Stimulated activated CD8-positive, alpha-beta memory T cell treated with anti-CD3 and anti-CD28 coated beads, Interleukin-2, amount 100 ng/mL, for 1 hour (primary cell): ENCODE measurements at regions not wholly inside any gene's neighbourhood (a gene's known extent, or its start where the extent isn't known, plus 50 kb on each side); places are given as distances from the start of the nearest gene placed in this dataset.

Experiments
- DNase-seq, 2 donors: peaks; one replicate each; pipeline ENCODE4 v3.0.0-alpha.2; 2020; ENCODE audit warnings: low read depth in 2 of 2

GRCh38 chr1:90780981-90781380, 63.9 kb upstream of the BARHL2 start:
- no peak for DNase-seq

GRCh38 chr1:90779573-90779972, 62.5 kb upstream of the BARHL2 start:
- no peak for DNase-seq

- no peak for DNase-seq
Observed at GRCh38 chr1:90778486-90778885, 61.4 kb upstream of the BARHL2 start.

GRCh38 chr1:90773812-90774211, 56.7 kb upstream of the BARHL2 start:
- no peak for DNase-seq

- DNase-seq = no peak
Observed at GRCh38 chr1:90768826-90769225, 51.7 kb upstream of the BARHL2 start.

- no peak for DNase-seq
Observed at GRCh38 chr1:90768098-90768497, 51.0 kb upstream of the BARHL2 start.
